Esophagus muscularis mucosa (tissue), 3 donors: ENCODE measurements at regions not wholly inside any gene's neighbourhood (a gene's known extent, or its start where the extent isn't known, plus 50 kb on each side); places are given as distances from the start of the nearest gene placed in this dataset.

Experiments
- EP300 ChIP-seq: sonication (generic); formaldehyde crosslinking; IDR thresholded peaks from one replicate; pipeline ENCODE4 v1.6.1; 2017; ENCODE audit warnings: antibody characterized with exemption
- POLR2A ChIP-seq: fragments of 450-650 bp; IDR thresholded peaks from one replicate; pipeline ENCODE4 v1.6.1; 2017; ENCODE audit warnings: antibody characterized with exemption, moderate library complexity, mild to moderate bottlenecking, low read depth
- POLR2AphosphoS5 ChIP-seq, 2 donors: sonication (generic); formaldehyde crosslinking; IDR thresholded peaks; one replicate each; pipeline ENCODE4 v1.6.1; 2017; ENCODE audit warnings: antibody characterized with exemption in 2 of 2

DNA sequence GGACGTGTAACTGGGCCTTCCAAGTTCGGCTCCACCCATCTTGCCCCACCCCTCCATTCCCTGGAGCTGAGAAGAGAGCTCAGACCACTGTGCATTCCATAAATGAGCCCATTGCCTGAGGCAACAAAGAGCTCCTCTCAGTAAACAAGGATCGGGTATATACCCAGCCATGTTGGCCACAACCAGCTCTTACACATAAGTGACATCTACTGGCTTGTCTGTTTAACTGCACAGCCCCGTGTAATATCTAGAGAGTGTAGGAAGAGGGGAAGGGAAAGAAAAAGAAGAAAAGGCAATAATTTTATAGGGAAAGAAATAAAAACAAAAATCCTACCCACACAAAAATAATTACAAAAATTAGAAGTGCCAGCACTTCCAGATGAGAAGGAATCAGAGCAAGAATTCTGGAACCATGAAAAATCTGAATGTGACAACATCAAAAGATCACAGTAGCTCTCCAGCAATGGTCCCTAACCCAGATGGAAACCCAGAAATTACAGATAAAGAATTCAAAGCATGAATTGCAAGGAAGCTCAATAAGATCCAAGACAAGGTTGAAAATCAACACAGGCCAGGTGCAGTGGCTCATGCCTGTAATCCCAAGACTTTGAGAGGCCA lies 308.1 kb downstream of the RPAP3 start:
- no peak for TF ChIP-seq POLR2A
- no peak for TF ChIP-seq EP300
- no peak for TF ChIP-seq POLR2AphosphoS5 (IDR thresholded peaks at IDR 0.05)
